Kidney (tissue), 13 donors: ENCODE measurements at regions not wholly inside any gene's neighbourhood (a gene's known extent, or its start where the extent isn't known, plus 50 kb on each side); places are given as distances from the start of the nearest gene placed in this dataset.

ENCODE experiments used
- DNase-seq, 5 donors: peaks; one replicate each; pipeline ENCODE4 v3.0.0-alpha.2; 2013 to 2020
- FAIRE-seq: peaks from 2 replicates; lab custom pipeline; 2012; peaks lifted over from hg19 to GRCh38; lab: Jason Lieb, UNC
- H3K27ac ChIP-seq, 2 donors: one replicate each; pipeline ENCODE4 v1.7.0; 2013; ENCODE audit warnings: low read depth in 2 of 2, low read length in 2 of 2, inconsistent platforms in 1 of 2
- H3K27me3 ChIP-seq: one replicate; pipeline ENCODE4 v1.7.1; 2013; ENCODE audit warnings: low read length, inconsistent platforms; ENCODE audit not compliant: control insufficient read depth, insufficient read depth
- H3K36me3 ChIP-seq, 3 donors: one replicate each; pipeline versions ENCODE4 v1.7.0 to v1.7.1; 2013; ENCODE audit warnings: low read length in 3 of 3, control low read depth in 1 of 3, inconsistent platforms in 1 of 3; ENCODE audit not compliant: insufficient read depth in 3 of 3, control insufficient read depth in 2 of 3
- H3K4me1 ChIP-seq, 3 donors: one replicate each; pipeline versions ENCODE4 v1.7.0 to v1.7.1; 2013; ENCODE audit warnings: low read length in 3 of 3, inconsistent platforms in 1 of 3, low read depth in 1 of 3; ENCODE audit not compliant: control insufficient read depth in 2 of 3, insufficient read depth in 2 of 3
- H3K4me3 ChIP-seq, 3 donors: one replicate each; pipeline versions ENCODE4 v1.7.0 to v1.8.1; 2013; ENCODE audit warnings: low read length in 3 of 3, control low read depth in 1 of 3, inconsistent platforms in 1 of 3
- H3K9ac ChIP-seq, 3 donors: one replicate each; pipeline versions ENCODE4 v1.7.0 to v1.7.1; 2013; ENCODE audit warnings: low read length in 3 of 3, control low read depth in 1 of 3, inconsistent platforms in 1 of 3
- H3K9me3 ChIP-seq, 3 donors: one replicate each; pipeline versions ENCODE4 v1.7.0 to v1.7.1; 2013; ENCODE audit warnings: low read length in 3 of 3, control low read depth in 1 of 3, inconsistent platforms in 1 of 3; ENCODE audit not compliant: control insufficient read depth in 2 of 3, insufficient read depth in 1 of 3
- intact Hi-C: fragments of 100-400 bp; cut with DNase I; formaldehyde crosslinking; loops from one replicate; pipeline ENCODE4 v1.11.1; 2022
- TF ChIP-seq, protein P1 (sequence below): IDR thresholded peaks from 3 replicates; pipeline ENCODE4 v1.5.1; 2012; ENCODE audit warnings: mild to moderate bottlenecking, moderate library complexity, borderline replicate concordance; ENCODE audit not compliant: insufficient read depth; ENCODE audit errors: extremely low read depth
- donor health status: control.
- donor health status: control.
- donor health status: control.
- donor health status: control.
- donor health status: control.
- donor health status: DM: yes; HTN: yes; CAD: no.
- donor health status: Normal renal cell carcinoma (clear cell type).

DNA sequence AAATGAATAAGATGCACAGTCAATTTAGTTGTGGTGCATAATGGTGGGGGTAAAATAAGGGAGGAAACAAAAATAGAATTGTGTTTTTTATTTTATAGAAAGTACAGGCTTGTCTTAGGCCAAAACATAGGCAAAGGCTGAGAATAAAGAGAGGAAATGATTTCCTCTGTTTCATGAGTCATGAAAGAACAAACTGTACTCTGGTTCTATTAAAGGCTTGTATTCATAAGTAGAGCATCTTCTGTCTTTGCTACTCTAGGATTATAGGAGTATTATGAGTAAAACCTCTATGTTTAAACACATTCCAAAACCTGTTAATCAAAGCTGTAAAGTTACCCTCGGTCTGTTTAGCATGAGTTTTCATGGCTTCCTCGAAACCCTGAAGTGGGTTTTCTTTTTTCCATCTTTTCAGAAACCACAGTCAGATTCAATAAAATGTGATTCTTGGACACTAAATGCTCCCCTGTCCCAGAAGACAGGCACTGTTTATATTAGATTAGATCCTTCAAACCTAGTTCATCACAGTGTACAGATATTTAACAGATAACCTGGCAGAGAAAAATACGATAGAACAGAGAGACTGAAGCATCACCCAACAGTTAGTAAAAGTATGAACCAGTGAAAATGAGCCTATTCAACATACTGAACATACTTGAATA, 473.9 kb upstream of the CYLC2 start:
- H3K9me3 ChIP-seq, result no peaks in the 10 kb centered on the region
- no peak overlapping the region for H3K27ac ChIP-seq
- no peak overlapping the region for H3K4me3 ChIP-seq
- H3K27me3 ChIP-seq, result no peaks in the 10 kb centered on the region
- no peak for DNase-seq
- no peaks in the 10 kb centered on the region for H3K4me1 ChIP-seq
- no peak for FAIRE-seq
- intact Hi-C loops, result no loop called here
- TF ChIP-seq, protein P1, sequence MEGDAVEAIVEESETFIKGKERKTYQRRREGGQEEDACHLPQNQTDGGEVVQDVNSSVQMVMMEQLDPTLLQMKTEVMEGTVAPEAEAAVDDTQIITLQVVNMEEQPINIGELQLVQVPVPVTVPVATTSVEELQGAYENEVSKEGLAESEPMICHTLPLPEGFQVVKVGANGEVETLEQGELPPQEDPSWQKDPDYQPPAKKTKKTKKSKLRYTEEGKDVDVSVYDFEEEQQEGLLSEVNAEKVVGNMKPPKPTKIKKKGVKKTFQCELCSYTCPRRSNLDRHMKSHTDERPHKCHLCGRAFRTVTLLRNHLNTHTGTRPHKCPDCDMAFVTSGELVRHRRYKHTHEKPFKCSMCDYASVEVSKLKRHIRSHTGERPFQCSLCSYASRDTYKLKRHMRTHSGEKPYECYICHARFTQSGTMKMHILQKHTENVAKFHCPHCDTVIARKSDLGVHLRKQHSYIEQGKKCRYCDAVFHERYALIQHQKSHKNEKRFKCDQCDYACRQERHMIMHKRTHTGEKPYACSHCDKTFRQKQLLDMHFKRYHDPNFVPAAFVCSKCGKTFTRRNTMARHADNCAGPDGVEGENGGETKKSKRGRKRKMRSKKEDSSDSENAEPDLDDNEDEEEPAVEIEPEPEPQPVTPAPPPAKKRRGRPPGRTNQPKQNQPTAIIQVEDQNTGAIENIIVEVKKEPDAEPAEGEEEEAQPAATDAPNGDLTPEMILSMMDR, result no peak
- no peaks in the 10 kb centered on the region for H3K36me3 ChIP-seq
- H3K9ac ChIP-seq, result no peak overlapping the region

DNA sequence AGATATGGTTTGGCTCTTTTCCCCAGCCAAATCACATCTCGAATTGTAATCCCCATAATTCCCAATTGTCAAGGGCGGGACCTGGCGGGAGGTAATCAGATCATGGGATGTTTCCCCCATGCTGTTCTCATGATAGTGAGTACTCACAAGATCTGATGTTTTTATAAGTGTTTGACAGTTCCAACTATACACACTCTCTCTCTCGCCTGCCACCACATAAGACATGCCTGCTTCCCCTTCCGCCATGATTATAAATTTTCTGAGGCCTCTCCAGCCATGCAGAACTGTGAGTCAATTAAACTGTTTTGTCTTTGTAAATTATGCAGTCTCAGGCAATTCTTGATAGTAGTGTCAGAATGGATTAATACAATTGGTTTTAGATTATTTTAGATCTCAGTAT, 475.7 kb upstream of the CYLC2 start:
- intact Hi-C loops, result no loop called here
- H3K4me1 ChIP-seq, result no peaks in the 10 kb centered on the region

DNA sequence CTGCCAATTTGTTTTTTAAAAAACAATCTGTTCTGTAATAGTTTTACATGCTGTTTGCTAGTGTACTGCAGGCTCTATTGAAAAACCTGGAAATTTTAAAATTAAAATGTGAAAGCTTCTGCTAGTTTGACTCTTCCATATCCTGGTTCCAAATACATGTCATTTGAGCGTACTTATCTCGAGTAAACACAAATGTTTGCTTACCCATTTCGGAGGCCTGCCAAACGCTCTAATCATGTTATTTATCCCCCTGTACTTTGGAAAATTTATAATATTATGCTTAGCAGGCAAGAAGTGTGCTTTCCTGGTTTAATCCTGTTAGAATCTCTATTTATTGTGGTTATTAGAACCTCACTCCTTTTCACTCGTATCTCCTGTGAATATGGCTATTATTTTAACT, 476.8 kb upstream of the CYLC2 start:
- FAIRE-seq, result no peak

More for the DNA sequence above, 475.7 kb upstream of the CYLC2 start:
- no peak for FAIRE-seq
- DNase-seq, result peak in 1 of 5 donors; percentile 18
- TF ChIP-seq, protein P1, result no peak
- no peaks in the 10 kb centered on the region for H3K27me3 ChIP-seq
- no peaks in the 10 kb centered on the region for H3K9me3 ChIP-seq
- H3K27ac ChIP-seq, result no peak overlapping the region
- no peak overlapping the region for H3K9ac ChIP-seq
- no peak overlapping the region for H3K4me3 ChIP-seq
- no peaks in the 10 kb centered on the region for H3K36me3 ChIP-seq

More for the DNA sequence above, 476.8 kb upstream of the CYLC2 start:
- Histone ChIP-seq H3K27ac (no peak overlapping the region), H3K27me3 (no peaks in the 10 kb centered on the region), H3K4me1 (no peaks in the 10 kb centered on the region), H3K9ac (no peak overlapping the region), H3K4me3 (no peak overlapping the region), H3K9me3 (no peaks in the 10 kb centered on the region), H3K36me3 (no peaks in the 10 kb centered on the region)
- intact Hi-C loops, result no loop called here
- DNase-seq, result peak in 1 of 5 donors; percentile 4
- TF ChIP-seq, protein P1, result no peak
